ENCODE measurements at regions not wholly inside any gene's neighbourhood (a gene's known extent, or its start where the extent isn't known, plus 50 kb on each side); places are given as distances from the start of the nearest gene placed in this dataset.

DNA sequence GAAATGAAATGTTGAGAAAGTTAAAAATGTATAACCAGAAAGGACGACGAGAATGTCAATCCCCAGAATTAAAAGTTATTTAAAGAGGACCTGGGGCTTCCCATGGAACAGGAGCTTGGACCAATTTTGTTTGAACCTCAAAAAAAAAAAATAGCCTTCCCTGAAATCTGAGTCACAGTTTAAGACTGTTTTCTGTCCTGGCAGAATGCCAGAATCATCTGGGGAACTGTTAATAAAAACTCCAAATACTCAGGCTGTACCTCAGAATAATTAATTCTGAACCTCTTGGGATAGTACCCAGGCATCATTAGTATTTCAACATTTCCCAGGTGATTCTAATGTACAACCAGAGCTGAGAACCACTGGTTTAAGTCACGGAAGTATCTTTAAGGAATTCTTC lies 102.2 kb upstream of the SLCO6A1 start:
- TF ChIP-seq, protein P1, sequence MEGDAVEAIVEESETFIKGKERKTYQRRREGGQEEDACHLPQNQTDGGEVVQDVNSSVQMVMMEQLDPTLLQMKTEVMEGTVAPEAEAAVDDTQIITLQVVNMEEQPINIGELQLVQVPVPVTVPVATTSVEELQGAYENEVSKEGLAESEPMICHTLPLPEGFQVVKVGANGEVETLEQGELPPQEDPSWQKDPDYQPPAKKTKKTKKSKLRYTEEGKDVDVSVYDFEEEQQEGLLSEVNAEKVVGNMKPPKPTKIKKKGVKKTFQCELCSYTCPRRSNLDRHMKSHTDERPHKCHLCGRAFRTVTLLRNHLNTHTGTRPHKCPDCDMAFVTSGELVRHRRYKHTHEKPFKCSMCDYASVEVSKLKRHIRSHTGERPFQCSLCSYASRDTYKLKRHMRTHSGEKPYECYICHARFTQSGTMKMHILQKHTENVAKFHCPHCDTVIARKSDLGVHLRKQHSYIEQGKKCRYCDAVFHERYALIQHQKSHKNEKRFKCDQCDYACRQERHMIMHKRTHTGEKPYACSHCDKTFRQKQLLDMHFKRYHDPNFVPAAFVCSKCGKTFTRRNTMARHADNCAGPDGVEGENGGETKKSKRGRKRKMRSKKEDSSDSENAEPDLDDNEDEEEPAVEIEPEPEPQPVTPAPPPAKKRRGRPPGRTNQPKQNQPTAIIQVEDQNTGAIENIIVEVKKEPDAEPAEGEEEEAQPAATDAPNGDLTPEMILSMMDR (IDR thresholded peaks at IDR 0.05; ENCODE audit: low read depth, low read length, poor library complexity, severe bottlenecking), result no peak
- no peak for TF ChIP-seq EZH2phosphoT487 (IDR thresholded peaks at IDR 0.05; ENCODE audit: borderline replicate concordance, low read length)
